ENCODE measurements at regions not wholly inside any gene's neighbourhood (a gene's known extent, or its start where the extent isn't known, plus 50 kb on each side); places are given as distances from the start of the nearest gene placed in this dataset.

DNA sequence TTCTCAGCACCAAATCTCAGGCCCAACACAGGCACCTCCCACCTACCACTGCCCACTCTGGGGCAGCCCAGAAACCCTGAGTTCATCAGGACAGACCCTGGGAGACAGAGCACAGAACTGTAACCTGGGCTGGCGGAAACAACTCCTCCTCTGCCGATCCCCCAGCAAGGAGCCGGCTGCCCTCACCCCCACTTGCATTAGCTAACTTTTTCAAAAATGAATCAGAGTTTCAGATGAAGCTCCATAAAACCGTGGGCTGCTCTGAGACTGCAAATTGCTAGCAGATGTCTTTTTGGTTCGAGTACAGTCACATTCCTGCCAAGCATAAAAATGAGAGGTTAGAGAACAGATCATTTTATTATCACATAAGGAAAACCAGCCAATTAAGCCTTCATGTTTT lies 93.4 kb upstream of the PARD3 start:
- no peak for TF ChIP-seq POLR2A (IDR thresholded peaks at IDR 0.05)
- TF ChIP-seq, protein P1, sequence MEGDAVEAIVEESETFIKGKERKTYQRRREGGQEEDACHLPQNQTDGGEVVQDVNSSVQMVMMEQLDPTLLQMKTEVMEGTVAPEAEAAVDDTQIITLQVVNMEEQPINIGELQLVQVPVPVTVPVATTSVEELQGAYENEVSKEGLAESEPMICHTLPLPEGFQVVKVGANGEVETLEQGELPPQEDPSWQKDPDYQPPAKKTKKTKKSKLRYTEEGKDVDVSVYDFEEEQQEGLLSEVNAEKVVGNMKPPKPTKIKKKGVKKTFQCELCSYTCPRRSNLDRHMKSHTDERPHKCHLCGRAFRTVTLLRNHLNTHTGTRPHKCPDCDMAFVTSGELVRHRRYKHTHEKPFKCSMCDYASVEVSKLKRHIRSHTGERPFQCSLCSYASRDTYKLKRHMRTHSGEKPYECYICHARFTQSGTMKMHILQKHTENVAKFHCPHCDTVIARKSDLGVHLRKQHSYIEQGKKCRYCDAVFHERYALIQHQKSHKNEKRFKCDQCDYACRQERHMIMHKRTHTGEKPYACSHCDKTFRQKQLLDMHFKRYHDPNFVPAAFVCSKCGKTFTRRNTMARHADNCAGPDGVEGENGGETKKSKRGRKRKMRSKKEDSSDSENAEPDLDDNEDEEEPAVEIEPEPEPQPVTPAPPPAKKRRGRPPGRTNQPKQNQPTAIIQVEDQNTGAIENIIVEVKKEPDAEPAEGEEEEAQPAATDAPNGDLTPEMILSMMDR (IDR thresholded peaks at IDR 0.05): no peak

Measured in uterus (tissue), 2 donors.